Hepatocyte (in vitro differentiated cells): ENCODE measurements at regions not wholly inside any gene's neighbourhood (a gene's known extent, or its start where the extent isn't known, plus 50 kb on each side); places are given as distances from the start of the nearest gene placed in this dataset.

Source experiments
- CTCF ChIP-seq: fragments of 200-600 bp; sonication (generic); IDR thresholded peaks from 2 replicates; pipeline ENCODE4 v1.5.1; 2016; ENCODE audit warnings: antibody characterized with exemption, mild to moderate bottlenecking; ENCODE audit not compliant: poor library complexity
- EZH2 ChIP-seq: fragments of 200-600 bp; sonication (generic); IDR thresholded peaks from 2 replicates; pipeline ENCODE4 v1.6.1; 2016; ENCODE audit warnings: antibody characterized with exemption, mild to moderate bottlenecking, borderline replicate concordance
- EZH2phosphoT487 ChIP-seq: fragments of 200-600 bp; sonication (generic); IDR thresholded peaks from one replicate; pipeline ENCODE4 v1.6.1; 2018; ENCODE audit warnings: antibody characterized with exemption, mild to moderate bottlenecking, low read depth, moderate library complexity; ENCODE audit not compliant: unreplicated experiment, severe bottlenecking

- TF ChIP-seq CTCF (no peak), EZH2phosphoT487 (peak; percentile 54), EZH2 (no peak)
These were observed 471.2 kb upstream of the RUNX1 start for GRCh38 chr21:35520302-35520701.
